Muscle of arm (tissue), 1 donor: ENCODE measurements at regions not wholly inside any gene's neighbourhood (a gene's known extent, or its start where the extent isn't known, plus 50 kb on each side); places are given as distances from the start of the nearest gene placed in this dataset.
"Not testable (repeated sequence)": the region's sequence is repeated elsewhere in the genome, so short reads cannot be mapped to it uniquely, and the experiment has no call there.

Experiments
- DNase-seq: peaks from one replicate; pipeline ENCODE4 v3.0.0-alpha.2; 2013

- DNase-seq, result no peak
Measured at GRCh38 chr2:193199322-193199721, 1004.6 kb upstream of the TMEFF2 start.

- DNase-seq, result no peak
Measured at GRCh38 chr2:193187816-193188215, 993.1 kb upstream of the TMEFF2 start.

GRCh38 chr2:193170981-193171380, 976.2 kb upstream of the TMEFF2 start:
- not testable (repeated sequence) for DNase-seq

GRCh38 chr2:193156480-193156879, 961.7 kb upstream of the TMEFF2 start:
- no peak for DNase-seq

GRCh38 chr2:193154076-193154475, 959.3 kb upstream of the TMEFF2 start:
- DNase-seq, result no peak

- DNase-seq, result no peak
Measured at GRCh38 chr2:193153576-193153975, 958.8 kb upstream of the TMEFF2 start.

- not testable (repeated sequence) for DNase-seq
Measured at GRCh38 chr2:193142467-193142866, 947.7 kb upstream of the TMEFF2 start.

- no peak for DNase-seq
Measured at GRCh38 chr2:193141998-193142397, 947.3 kb upstream of the TMEFF2 start.

- not testable (repeated sequence) for DNase-seq
Measured at GRCh38 chr2:193140895-193141294, 946.2 kb upstream of the TMEFF2 start.

GRCh38 chr2:193124815-193125214, 930.1 kb upstream of the TMEFF2 start:
- DNase-seq, result no peak

GRCh38 chr2:193114827-193115226, 920.1 kb upstream of the TMEFF2 start:
- no peak for DNase-seq

GRCh38 chr2:193112986-193113385, 918.3 kb upstream of the TMEFF2 start:
- DNase-seq, result no peak

GRCh38 chr2:193103064-193103463, 908.3 kb upstream of the TMEFF2 start:
- no peak for DNase-seq

GRCh38 chr2:193101591-193101990, 906.9 kb upstream of the TMEFF2 start:
- no peak for DNase-seq

- DNase-seq, result no peak
Measured at GRCh38 chr2:193088026-193088425, 893.3 kb upstream of the TMEFF2 start.

GRCh38 chr2:193076995-193077394, 882.3 kb upstream of the TMEFF2 start:
- DNase-seq, result no peak

GRCh38 chr2:193074933-193075332, 880.2 kb upstream of the TMEFF2 start:
- DNase-seq, result no peak

GRCh38 chr2:193072647-193073046, 877.9 kb upstream of the TMEFF2 start:
- no peak for DNase-seq

GRCh38 chr2:193025556-193025955, 830.8 kb upstream of the TMEFF2 start:
- DNase-seq, result not testable (repeated sequence)

GRCh38 chr2:193024791-193025190, 830.1 kb upstream of the TMEFF2 start:
- no peak for DNase-seq

- no peak for DNase-seq
Measured at GRCh38 chr2:193011870-193012269, 817.1 kb upstream of the TMEFF2 start.

GRCh38 chr2:192993059-192993458, 798.3 kb upstream of the TMEFF2 start:
- no peak for DNase-seq

GRCh38 chr2:192983173-192983572, 788.4 kb upstream of the TMEFF2 start:
- no peak for DNase-seq

- DNase-seq, result peak; percentile 85
Measured at GRCh38 chr2:192978395-192978794, 783.7 kb upstream of the TMEFF2 start.

- no peak for DNase-seq
Measured at GRCh38 chr2:192971981-192972380, 777.2 kb upstream of the TMEFF2 start.
